Epithelial cell of esophagus (primary cell): ENCODE measurements at regions not wholly inside any gene's neighbourhood (a gene's known extent, or its start where the extent isn't known, plus 50 kb on each side); places are given as distances from the start of the nearest gene placed in this dataset.
"Not testable (repeated sequence)": the region's sequence is repeated elsewhere in the genome, so short reads cannot be mapped to it uniquely, and the experiment has no call there.

ENCODE experiments used
- DNase-seq: peaks from one replicate; pipeline ENCODE4 v3.0.0; 2010; ENCODE audit warnings: low read depth
- H3K4me3 ChIP-seq: 2 replicates; pipeline ENCODE4 v1.5.1; 2011; ENCODE audit warnings: mild to moderate bottlenecking, low read length, control low read depth
- CTCF ChIP-seq: IDR thresholded peaks from 2 replicates; pipeline ENCODE4 v1.5.1; 2011; ENCODE audit warnings: low read depth, mild to moderate bottlenecking, low read length, control low read depth, inconsistent platforms; ENCODE audit not compliant: insufficient read depth; ENCODE audit errors: missing control alignments

GRCh38 chr5:19274578-19274977 lies 713.4 kb downstream of the CDH18 start:
- DNase-seq = no peak
- TF ChIP-seq CTCF = no peak
- H3K4me3 ChIP-seq = no peak overlapping the region

DNA sequence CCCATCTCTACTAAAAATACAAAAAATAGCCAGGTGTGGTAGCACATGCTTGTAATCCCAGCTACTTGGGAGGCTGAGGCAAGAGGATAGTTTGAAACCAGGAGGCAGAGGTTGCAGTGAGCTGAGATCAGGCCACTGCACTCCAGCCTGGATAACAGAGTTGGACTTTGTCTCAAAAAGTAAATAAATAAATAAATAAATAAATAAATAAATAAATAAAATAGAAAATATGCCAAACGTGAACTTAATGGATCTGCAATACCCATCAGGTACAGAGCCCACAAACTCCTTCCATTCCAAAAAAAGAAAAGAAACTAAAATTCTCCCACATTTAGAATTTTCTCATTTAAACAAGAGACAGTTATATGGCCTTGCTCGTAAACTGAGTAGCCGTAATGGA lies 702.7 kb downstream of the CDH18 start:
- no peak overlapping the region for H3K4me3 ChIP-seq
- DNase-seq = no peak
- TF ChIP-seq CTCF = no peak

GRCh38 chr5:19287548-19288277 lies 700.3 kb downstream of the CDH18 start:
- not testable (repeated sequence) for DNase-seq, H3K4me3 ChIP-seq

DNA sequence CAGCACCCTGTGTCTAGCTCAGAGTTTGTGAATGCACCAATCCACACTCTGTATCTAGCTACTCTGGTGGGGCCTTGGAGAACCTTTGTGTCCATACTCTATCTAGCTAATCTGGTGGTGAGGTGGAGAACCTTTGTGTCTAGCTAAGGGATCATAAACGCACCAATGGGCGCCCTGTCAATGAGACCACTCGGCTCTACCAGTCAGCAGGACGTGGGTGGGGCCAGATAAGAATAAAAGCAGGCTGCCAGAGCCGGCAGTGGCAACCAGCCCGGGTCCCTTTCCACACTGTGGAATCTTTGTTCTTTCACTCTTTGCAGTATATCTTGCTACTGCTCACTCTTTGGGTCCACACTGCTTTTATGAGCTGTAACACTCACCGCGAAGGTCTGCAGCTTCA lies 699.7 kb downstream of the CDH18 start:
- H3K4me3 ChIP-seq, DNase-seq: not testable (repeated sequence)

GRCh38 chr5:19297934-19298333 lies 690.1 kb downstream of the CDH18 start:
- peak; percentile 1 for DNase-seq
- TF ChIP-seq CTCF = no peak
- no peak overlapping the region for H3K4me3 ChIP-seq

DNA sequence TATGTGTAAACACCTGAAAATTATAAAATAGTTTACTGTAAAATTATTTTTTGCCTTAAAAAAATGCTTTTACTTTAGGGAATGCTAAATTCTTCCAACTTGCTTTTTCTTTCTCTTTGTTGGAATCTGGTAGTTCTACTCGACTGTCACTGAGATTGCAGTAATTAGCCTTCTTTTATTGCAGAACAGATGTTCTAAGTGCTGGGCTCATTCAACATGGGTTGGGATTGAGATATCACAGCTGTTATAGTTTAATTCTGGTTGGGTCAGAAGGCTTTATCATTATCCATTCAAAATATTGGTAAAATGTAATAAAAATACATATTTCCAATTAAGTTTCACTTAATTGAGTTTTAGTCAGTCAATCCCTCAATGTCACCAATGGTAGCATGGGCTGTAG lies 686.7 kb downstream of the CDH18 start:
- no peak overlapping the region for H3K4me3 ChIP-seq
- no peak for DNase-seq
- TF ChIP-seq CTCF = no peak

- TF ChIP-seq CTCF = peak; percentile 68
- DNase-seq = peak; percentile 96
- H3K4me3 ChIP-seq = no peak overlapping the region
Observed at GRCh38 chr5:19314840-19315239, 673.2 kb downstream of the CDH18 start.

DNA sequence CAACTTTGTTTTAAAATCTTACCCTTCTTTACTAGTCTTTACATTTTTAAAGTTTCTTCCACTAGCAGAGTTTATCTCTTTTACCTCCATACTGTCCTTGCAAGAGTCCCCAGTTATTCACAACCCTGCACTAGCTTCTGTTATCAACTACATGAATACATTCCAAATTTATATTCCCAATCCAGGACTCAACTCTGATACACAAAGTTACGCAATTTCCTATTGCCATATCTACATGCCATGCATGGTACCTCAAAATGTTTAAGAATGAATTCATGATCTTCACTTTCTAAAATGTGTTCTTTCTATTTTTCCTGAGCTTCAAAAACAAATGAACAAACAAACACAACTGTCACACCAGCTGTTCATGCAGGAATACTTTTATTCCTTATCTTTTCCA lies 668.7 kb downstream of the CDH18 start:
- no peak for TF ChIP-seq CTCF
- peak; percentile 14 for DNase-seq
- H3K4me3 ChIP-seq = no peak overlapping the region
